HL-60/S4 treated with phorbol 12-myristate 13-acetate at 8.2 ng/mL for 4 days and 3 days (cell line): ENCODE measurements at regions not wholly inside any gene's neighbourhood (a gene's known extent, or its start where the extent isn't known, plus 50 kb on each side); places are given as distances from the start of the nearest gene placed in this dataset.

ENCODE experiments used
- in situ Hi-C: fragments of 300-500 bp; cut with MboI; formaldehyde crosslinking; loops from 2 replicates; pipeline ENCODE4 v1.15.0; 2022; ENCODE audit warnings: low sequenced_read_pairs

DNA sequence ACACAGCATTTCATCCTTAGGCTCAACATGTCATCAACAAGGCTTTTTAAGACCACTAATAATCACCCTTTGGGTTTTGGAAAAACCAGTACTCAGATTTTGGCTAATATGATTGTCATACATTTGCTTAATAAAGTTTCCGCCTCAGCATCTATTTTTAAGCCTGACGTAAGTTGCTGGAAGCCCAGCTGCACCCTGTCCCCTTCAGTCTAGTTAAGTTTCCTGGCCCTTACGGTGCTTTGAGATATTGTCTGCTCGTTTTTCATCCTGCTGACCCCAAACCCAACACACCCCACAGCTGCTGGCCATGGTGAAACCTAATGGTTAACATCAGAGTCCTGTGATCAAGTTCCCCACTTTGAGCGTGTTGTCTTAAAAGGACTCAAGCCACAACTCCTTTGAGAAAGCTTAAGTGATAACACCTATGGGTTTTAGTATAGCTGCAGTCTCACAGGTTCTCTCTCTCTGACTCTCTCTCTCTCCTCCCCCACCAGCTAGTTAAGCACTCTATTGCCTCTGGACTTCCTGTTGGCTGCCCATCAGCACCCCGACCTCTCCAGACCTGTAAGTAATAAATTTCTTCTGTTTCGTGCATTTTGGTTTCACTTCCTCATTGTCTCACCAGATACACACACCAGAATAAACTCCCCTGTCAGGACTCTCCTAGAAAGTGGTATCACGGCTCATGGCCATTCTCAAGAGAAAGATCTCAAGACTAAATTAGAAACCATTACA lies 802.0 kb downstream of the C6orf118 start:
- in situ Hi-C loops = no loop called here

DNA sequence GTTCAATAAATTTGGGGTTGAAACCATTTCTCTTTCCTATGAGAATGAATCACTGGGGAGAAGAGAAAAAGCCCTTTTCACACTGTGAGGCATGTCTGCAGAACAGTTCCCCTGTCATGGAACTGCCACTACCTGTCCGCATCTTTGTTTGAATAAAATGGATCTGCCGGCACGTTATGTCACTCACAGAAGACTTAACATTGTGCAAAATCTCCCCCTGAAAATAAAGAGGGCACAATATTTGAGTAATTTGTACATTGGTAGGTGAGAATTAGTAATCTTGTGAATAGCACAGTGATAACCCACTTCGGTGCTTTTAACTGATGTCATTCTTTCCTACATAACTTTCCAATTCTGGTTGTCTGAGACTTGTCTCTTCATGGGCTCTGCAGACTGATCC lies 804.0 kb downstream of the C6orf118 start:
- in situ Hi-C loops = no loop called here

DNA sequence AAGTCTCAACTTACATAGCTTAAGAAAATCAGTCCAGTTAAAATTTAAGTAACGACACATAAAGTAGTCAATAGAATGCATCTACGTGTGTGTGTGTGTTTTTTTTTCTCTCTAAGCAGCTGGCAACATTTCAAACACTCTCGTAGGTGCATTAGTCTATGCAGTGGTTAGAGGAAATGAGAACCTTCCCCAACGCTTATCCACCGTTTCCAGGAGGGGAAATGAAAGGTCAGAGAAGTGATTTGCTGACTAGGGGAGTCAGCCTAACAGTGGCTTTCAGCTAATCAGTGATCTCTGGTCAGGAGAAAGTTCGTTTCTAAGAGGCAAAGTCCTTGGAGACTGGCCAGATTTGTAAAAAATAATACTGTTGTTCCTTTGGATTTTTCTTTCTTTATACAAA lies 806.6 kb downstream of the C6orf118 start:
- in situ Hi-C loops = no loop called here

DNA sequence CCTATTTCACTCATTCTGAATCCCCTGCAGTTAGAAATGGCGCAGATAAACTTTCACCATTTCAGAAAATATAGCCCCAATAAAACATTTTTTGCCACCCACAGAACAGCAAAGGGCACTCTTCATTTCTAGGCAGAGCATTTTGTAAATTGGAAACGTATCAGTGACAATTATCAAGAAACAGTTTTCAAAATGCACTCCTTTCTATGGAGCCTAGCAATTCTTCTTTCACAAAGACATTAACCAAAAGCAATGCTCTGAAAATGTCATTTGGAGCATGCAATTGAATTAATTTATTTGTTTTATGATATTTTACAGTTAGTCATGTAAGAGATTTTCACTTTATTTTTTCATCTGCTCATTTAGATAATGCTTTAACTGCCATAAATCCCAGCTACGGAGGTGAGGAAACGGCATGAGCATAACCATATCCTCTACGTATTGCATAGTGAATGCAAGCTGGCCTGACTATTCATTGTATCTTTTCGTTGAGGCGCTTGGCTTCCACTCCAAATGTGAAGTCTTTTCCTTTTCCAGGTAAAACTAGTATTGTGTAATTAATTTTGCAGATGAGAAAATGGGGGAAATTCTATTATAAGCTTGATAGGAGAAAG lies 813.4 kb downstream of the C6orf118 start:
- in situ Hi-C loops = no loop called here

DNA sequence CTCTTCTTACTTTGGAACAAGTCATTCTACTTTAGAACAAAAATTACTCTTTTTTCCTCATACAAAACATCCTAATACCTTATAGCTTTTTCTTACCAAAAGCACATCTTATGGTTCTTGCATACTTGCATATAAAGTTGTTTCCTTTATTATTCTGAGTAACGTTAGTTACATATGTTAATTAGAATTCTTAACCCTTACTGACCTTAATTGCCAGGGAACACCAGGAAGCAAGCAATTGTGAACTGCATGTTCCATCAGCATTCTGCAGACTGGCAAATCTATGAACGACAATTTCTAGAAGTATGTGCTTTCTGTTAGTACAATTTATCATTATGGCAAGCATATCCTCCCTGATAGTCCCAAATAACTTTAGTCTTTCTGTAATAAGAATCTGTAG lies 831.0 kb downstream of the C6orf118 start:
- in situ Hi-C loops = no loop called here

DNA sequence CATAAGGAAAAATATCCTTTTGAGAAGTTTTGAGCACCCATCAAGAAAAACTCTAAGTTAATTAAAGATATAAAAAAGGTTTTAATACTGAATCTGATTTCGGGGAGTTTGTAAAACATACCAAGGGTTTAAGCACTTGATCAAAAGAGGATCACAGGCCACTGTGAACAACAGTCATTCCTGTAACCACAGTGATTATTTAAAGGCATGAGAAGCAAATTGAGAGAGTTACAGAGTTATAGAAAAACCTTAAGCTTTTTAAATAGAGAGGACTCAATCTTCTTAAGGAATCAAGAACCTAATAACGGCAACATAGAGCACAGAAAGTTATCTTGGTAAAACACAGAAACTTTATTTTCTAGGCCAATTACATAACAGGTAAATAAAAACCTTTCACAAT lies 831.6 kb downstream of the C6orf118 start:
- in situ Hi-C loops = no loop called here

DNA sequence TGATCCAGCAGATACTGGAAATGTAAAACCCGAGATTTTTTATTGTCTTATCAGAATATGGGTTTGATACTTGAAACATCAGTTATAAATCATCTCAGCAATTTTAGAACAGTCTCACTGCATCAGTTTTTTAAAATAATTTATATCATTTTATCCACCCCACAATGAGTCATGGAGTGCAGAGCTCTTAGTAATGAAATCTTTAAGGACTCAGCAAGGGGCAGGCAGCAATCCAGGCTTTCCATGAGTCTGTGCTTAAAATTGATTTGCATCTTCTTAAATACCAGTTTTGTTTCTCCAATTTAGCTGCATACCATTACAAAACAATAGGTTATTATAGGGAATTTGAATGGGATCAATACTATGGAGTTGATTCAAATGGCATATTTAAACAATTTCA lies 832.3 kb downstream of the C6orf118 start:
- in situ Hi-C loops = no loop called here

DNA sequence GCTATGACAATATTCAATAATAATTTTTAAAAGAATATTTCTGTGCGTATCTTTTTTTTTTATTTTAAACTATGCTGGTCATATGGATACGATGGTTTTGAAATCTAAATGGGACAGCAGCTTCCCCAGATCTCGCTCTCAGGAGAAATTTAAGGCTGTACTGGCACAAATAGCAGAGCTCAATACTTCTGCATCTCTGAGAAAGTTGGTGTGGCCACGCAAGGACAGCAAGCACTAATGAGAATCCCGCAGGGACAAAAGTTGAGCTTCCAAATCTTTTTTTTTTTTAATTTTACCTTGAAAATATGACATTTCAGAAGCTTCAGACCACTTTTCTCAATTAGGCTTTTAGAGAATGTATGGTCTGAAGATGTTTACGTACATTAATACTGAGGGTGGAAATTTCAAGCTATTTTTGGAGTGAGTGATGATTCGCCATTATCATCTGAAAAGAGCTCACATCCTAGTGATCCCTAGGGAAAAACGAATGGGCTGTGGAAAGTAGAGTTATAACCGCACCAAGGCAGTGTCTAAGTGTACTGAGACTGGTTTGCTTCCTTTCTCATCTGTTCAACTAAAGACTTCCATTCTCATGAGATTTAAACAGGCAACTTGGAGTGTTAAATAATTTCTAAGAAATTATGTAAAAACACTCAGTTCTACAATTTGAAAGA lies 840.0 kb downstream of the C6orf118 start:
- in situ Hi-C loops = no loop called here

DNA sequence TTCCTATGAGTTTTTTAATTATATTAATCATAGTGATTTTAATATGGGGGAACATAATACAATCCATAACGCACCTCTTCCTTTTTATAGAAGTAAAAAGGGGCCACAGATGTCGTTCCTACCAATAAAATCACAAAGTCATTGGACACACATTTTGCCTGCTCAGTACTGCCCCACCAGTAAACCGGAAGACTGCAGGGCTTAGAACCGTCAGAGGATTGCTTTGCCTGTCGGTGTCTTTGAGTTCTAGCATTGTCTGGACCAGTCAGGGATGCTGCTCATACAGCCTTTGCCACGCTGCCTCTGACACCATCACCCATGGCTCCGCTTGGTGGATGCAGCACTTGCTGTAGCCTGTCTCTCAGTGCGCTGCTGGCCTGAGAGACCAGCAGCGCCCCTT lies 853.6 kb downstream of the C6orf118 start:
- in situ Hi-C loops = no loop called here

DNA sequence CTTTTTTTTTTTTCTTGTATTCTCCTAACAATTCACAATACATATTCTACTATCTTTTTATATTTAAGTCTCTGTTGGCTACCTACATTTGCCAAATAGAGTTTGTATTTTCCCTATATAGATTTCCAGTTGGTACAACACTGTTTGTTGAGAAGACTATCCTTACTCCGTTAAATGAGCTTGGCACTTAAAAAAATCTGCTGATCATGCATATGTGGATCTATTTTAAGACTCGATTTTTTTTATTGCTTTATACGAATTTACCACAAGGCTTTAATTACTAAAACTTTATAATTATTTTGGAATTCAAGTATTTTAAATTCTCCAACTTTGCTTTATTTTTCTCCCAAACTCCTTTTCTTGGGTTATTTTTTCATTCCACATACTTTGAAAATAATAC lies 855.6 kb downstream of the C6orf118 start:
- in situ Hi-C loops = no loop called here

DNA sequence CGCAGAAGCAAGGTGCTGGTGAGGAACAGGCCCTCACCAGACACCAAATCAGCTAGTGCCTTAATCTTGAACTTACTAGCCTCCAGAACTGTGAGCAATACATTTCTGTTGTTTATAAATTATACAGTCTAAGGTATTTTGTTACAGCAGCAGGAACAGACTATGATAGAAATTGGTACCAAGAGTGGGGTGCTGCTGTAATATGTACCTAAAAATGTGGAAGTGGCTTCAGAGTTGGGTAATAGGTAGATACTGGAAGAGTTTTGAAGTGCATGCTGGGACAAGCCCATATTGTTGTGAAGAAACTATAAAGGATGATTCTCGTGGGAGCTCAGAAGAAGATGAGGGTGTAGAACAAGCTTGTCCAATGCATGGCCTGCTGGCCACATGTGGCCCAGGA lies 866.8 kb downstream of the C6orf118 start:
- in situ Hi-C loops = no loop called here

DNA sequence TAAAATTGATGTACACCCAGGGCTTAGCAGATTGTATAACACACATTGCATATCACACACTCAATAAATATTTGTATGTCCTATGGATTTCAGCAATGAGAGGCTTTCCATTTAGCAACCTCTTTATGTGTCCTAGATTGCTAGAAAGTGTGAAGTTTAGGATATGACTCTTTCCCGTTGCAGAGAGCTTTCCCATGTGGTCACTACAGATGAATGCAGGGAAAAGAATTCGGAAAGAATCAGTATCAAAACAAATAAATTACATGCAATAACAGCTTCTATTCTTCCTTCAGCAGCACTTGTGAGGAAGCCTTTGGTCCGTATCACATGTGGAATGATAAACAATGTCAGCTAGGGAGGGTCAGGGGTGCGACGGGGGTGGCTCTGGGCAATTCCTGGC lies 870.1 kb downstream of the C6orf118 start:
- in situ Hi-C loops = no loop called here

DNA sequence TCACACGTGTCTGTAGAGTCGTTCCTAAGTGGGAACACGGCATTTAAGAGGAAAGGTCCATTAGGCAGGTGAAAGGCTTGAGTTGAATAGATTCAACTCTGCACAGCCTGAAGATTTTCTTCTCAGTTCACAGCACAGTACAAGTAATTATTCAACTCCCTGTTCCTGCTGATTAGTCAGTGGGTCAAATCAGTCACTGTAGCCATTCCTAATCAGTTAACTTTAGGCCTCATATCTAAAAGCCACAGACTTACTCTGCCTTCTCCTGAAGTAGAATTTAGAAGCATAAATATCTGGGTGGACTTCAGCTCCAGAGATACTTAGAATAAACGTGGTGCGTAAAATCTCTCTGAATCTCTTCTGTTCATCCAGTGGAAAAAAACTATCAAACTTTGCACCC lies 872.4 kb downstream of the C6orf118 start:
- in situ Hi-C loops = no loop called here

DNA sequence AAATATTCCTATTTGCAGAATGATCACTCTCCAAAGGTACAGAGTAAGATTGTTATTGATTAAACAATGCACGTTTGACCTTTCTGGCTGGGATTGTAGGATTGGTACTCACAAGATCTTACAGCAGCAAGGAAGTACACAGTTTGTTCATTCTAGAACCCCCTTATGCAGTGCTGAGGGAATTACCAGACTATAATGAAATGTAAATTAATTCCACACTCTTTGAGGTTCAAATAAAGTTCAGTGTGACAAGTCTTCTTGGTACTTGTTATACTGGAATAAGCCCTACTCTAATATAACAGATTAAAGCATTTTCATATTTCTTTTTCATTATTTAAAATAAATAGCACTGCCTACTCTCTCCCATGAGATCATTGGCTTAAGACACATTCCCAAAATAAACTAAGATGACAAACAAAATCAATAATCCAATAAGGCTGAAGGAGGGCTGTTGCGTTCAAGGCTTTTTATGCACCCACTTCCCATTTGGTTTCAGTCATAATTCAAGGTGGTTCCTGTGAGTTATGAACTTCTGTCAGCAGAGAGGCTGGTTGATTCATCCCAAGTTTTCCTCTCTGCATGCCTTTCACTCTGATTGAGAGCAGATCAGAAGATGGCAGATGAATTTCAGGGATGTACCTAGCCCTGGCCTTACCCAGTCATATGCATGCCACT lies 881.5 kb downstream of the C6orf118 start:
- in situ Hi-C loops = no loop called here

DNA sequence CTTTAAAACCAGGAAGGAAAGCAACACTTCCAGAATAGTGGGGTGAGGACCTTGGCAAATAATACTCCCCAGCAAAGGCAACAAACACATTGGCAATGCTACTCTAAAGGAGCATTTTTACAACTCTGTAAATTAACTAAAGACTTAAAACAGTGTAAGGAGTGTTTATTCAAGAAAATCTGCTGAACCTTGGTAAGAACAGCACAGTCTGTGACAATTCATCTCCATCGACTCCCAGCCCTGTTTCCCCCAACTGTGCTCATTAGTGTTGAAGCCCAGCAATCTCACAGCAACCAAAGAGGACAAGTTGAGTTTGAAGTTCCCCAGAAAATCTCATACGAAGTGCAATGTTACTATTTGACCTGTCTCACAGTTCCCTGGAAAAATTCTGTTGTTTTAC lies 884.9 kb downstream of the C6orf118 start:
- in situ Hi-C loops = no loop called here

DNA sequence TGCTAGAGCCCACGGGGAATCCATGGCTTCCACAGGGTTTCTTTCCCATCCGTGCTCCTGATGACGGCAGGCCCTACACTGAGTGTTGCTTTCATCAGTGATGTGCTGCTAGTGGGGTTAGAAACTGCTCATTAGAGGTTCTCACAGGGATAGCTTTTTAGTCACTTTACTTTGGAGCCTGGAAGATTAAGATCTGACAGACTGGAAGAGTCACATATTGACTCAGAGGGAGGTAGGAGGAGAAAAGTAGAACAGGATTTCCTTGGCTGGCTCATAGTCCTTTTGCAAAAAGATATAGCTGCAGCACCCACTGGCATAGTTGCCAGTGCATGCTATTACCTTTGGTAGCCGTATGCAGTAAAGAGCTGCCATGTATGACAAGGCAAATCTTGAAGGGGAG lies 890.3 kb downstream of the C6orf118 start:
- in situ Hi-C loops = no loop called here

DNA sequence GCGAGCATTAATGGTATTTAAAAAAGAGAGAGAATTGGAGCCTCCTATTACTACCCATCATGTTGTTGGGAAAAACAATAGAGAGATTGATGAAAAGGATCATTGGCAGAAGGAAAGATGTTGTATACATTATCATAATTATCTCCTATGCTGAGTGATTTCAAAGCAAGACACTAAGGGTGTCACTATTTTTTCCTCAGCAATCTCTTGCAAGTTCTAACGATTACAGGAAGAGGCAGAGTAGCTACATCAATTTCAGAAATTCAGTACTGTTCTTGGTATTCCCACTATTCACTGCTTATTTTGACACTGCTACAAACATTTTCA lies 891.2 kb downstream of the C6orf118 start:
- in situ Hi-C loops = no loop called here

DNA sequence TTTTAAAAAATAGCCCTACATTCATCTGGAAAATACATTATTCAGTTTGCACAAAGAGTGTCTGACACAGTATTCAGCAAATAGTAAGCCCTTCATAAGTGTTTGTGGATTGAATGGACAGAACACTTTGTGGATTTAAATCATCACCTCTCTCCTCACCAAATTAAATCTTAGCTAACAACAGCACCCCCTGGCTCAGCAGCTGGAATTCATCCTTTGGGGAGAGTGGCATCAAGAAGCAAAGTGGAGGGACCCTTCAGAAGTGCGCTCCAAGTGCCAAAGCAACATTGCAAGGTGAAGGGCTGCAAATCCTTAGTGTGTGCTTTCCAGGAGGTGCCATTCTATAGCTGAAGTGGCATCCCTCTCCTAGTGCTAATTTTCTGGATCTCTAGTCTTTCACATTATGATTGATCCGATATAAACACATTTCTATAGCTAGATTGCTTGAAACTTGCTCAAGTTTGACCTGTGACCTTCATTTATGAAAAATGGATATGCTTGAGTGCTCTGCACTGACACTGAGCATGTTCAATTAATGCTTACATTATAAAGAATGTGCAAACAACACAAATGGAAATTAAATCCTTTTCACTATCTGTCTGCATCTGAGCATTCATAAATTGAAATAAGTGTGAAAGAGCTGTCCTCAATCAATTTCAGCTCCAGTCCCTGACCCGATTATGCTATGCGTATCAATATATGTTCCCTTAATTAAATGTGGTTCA lies 891.7 kb downstream of the C6orf118 start:
- in situ Hi-C loops = no loop called here

DNA sequence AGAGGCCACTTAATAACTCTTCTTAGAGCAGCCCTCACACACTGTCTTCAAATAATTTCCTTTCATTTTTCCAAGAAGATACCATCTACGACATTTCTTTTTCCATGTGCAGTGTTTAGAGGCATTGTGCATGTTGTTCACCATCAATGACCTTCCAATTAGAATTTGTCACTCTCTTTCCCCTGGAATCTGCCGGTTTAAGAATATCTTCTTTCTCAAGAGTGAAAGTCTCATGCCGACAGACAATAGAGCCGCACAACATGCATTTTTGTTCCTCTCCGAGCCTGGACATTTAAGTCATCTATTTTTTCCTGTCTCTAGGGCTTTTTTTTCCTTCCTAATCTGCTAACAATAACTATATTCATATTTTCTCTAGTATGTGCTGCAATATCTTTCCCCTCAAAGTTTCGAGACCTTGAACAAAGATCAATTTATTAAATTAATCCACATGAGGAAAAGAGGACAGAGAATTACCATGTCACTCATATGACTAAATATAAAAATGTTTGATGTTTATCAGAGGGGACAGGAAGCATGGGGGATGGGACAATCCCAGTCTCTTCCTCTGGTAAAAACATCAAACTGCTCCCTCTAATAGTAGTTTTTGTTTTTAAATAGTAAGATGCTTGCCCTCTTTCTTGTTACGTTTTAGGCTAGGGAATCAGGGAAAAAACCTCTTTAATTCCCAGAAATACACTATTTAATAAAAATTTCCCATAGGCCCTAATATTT lies 893.4 kb downstream of the C6orf118 start:
- in situ Hi-C loops = no loop called here

DNA sequence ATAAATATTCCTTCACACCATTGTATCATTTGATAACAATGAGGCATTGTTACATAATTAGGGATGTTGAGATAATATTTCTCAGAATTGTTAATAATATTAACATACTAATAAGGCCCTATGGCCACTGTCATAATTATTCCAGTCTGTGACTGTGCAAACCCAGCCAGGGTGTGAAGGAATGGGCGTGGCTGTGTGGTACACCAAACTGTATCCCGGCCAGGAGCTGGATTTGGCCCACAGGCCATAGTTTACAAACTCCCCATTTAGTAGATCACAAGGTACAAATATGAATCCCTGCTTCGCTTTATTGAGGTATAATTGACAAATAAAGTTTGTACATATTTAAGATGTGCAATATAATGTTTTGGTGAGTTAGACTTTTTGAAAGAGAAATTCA lies 894.7 kb downstream of the C6orf118 start:
- in situ Hi-C loops = no loop called here

DNA sequence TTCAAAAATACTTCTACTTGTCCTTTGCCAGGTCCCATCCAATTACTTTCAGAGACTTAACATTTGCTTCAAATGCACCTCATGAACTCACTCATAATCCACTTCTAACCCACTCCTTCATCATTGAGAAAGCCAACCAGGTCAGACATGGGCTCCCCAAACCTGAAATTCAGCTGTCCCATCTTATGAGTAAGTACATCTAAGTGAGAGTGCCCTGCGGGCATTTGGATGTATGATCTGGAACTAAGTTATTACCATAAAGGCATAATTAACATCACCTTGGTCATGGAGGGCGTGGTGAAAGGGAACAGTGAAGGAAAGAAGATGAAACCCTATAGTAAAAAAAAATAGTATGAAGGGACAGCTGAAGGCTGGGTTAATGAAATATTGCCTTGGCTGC lies 896.8 kb downstream of the C6orf118 start:
- in situ Hi-C loops = no loop called here
